SKM-1 treated with dmso at 0.1 percent for 144 hours (cell line): ENCODE measurements at regions not wholly inside any gene's neighbourhood (a gene's known extent, or its start where the extent isn't known, plus 50 kb on each side); places are given as distances from the start of the nearest gene placed in this dataset.
"Not testable (repeated sequence)": the region's sequence is repeated elsewhere in the genome, so short reads cannot be mapped to it uniquely, and the experiment has no call there.

ENCODE experiments used
- DNase-seq: peaks from one replicate; lab custom pipeline; 2025; ENCODE audit not compliant: unreplicated experiment; lab: John Stamatoyannopoulos, UW

DNA sequence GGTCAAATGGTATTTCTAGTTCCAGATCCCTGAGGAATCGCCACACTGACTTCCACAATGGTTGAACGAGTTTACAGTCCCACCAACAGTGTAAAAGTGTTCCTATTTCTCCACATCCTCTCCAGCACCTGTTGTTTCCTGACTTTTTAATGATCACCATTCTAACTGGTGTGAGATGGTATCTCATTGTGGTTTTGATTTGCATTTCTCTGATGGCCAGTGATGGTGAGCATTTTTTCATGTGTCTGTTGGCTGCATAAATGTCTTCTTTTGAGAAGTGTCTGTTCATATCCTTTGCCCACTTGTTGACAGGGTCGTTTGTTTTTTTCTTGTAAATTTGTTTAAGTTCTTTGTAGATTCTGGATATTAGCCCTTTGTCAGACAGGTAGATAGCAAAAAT is 269.9 kb upstream of the NREP start:
- DNase-seq = not testable (repeated sequence)

DNA sequence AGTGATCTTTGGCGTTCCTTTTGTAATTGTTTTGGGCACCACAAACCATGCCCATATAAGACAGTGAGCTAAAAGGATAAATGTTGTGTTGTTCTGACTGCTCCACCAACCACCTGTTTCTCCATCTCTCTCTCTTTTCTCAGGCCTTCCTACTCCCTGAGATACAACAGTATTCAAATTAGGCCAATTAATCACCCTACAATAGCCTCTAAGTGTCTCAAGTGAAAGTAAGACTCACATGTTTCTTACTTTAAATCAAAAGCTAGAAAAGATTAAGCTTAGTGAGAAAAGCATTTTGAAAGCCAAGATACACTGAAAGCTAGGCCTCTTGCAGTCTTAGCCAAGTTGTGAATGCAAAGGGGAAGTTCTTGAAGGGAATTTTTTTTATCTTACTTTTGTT is 268.8 kb upstream of the NREP start:
- DNase-seq = no peak

DNA sequence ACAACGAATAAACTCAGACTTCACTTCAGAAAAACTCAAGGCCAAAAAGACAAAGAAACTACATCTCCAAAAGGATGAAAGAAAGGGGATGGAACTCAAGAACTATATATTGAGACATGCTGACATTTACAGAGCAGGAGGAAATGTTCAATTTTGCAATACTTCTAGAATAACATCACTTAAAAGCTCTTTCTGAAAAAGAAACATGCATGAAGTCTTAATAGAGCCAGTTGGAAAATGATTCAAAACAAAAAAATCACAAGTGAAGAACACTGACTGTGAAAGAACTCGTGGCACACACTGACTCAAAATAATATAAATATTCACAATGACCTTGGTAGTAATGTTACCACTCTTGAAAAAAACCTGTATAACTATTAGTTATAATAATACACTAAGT is 267.8 kb upstream of the NREP start:
- DNase-seq = no peak

DNA sequence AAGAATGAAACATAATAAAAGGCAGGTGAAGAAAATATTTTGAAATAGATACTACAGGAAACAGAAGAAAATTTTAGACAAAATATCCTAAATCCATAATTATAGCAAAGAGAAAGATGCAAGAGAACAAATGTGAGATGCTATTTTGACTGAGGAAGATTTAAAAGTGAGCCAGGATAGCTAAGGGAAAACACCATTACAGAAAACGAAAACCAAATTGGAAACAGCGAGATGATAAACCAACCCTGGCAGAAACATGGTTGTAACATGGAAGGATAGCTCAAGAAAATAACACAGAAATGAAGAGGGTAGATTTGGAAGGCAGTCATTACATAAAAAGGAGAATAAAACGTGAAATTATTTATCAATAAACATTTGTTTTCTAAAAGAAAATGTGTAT is 267.2 kb upstream of the NREP start:
- DNase-seq = no peak

- no peak for DNase-seq
Observed at GRCh38 chr5:112023766-112024165, 266.8 kb upstream of the NREP start.

GRCh38 chr5:112018846-112019245 is 261.9 kb upstream of the NREP start:
- no peak for DNase-seq

DNA sequence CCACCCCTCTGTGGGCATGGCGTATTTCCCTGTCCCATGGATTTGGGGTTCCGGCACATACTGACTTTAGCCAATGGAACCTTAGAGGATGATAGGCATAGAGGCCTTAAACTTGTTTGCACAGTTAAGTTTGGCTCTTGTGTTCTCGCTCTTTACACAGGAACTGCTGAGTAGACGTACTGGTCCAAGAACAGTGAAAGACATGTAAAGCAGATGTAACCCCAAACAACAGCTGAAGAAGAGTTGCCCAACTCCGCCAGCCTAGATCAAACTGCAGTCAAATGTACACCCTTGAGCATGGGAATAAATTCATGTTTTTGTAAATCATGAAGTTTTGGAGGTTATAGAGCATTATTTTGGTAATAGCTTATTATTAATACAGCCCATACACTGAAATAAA is 260.0 kb upstream of the NREP start:
- no peak for DNase-seq

- DNase-seq = no peak
Observed at GRCh38 chr5:112014783-112015395, 257.9 kb upstream of the NREP start.

- DNase-seq = no peak
Observed at GRCh38 chr5:112013660-112014059, 256.7 kb upstream of the NREP start.

- DNase-seq = no peak
Observed at GRCh38 chr5:112012104-112012503, 255.1 kb upstream of the NREP start.

- DNase-seq = no peak
Observed at GRCh38 chr5:112010475-112010874, 253.5 kb upstream of the NREP start.

GRCh38 chr5:112006721-112007120 is 249.7 kb upstream of the NREP start:
- no peak for DNase-seq

DNA sequence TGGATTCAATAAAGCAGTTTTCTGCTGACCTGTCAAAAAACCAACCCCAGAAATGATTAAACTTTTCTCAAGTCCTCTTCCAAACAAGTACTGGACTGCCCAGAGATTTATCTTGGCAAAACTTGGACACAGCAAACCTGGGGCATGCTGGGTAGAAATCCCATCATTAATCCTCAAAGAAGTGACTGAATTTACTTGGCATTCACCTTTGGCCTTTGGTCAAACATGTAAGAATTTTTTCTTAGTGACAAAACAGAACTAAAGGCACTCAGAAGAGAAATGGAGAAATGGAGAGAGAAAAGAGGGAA is 248.6 kb upstream of the NREP start:
- DNase-seq = no peak

DNA sequence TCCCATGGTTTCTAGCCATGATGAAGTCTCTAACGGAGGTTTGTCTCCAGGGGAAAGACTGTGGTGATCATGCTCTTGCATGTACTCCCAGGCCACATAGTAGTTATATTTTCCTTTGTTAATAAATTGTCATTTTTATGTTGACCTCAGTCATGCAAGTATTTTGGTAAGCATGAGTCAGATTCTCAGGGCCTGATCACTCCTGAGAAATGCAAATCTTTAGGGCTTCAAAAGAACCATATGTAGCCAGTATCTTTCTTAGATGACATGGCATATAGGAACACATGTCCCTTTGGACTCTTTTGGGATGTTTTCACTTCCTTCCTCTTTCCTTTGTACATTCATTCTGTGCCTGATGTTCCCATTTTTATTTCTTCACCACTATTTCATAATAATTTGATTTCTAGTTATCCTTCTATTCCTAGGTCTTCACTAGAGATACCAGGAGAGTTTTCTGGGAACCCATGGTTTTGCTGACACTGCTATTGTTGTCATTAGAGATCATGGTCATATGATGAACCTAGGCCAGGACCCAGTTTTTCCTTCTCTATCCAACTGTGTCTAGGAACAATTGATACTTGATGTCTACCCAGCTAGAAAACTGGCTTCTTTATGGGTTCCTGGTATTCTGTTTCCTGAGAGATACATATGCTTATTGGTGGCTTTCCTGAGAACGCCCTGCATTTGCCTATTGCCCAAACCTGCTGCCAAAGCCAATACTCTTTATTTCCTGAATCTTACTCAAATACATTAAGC is 248.1 kb upstream of the NREP start:
- DNase-seq = no peak

- no peak for DNase-seq
Observed at GRCh38 chr5:112002376-112002775, 245.4 kb upstream of the NREP start.

DNA sequence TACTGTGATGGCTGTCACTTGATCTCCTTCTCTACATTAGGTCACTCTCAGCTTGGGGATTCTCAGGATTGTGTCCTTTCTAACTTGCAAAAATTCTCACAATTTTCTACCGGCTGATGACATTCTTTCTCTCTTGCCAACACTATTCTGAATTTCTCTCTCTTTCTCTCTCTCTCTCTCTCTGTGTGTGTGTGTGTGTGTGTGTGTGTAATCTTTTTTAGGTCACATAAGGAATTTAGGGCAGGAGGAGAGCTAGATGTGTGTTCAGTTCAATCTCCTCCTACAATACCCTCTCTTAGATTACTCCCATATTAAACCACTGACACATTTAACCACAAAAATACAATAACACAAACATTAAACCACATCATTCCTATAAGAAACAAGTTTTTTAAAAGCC is 242.3 kb upstream of the NREP start:
- no peak for DNase-seq

- DNase-seq = no peak
Observed at GRCh38 chr5:111998871-111999270, 241.9 kb upstream of the NREP start.

DNA sequence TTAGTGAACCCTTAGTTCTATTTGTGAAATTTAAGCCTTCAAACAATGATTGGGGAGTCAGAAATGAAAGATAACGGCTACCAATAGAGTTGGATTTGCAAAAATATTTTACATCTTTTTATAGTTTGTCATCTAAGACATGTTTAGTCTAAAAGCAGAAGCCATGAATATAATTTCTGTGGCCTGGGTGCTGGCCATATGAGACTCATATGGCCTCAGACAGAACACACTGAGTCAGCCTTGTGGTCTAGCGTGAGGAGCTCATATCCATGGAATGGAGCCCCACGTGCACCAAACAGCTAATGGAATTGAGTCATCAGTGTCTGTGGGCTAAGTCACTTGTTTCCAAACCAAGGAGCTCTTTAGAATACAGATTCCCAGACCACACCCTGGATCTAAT is 240.7 kb upstream of the NREP start:
- DNase-seq = no peak

GRCh38 chr5:111997308-111997707 is 240.3 kb upstream of the NREP start:
- no peak for DNase-seq

- DNase-seq = no peak
Observed at GRCh38 chr5:111996574-111996973, 239.6 kb upstream of the NREP start.

DNA sequence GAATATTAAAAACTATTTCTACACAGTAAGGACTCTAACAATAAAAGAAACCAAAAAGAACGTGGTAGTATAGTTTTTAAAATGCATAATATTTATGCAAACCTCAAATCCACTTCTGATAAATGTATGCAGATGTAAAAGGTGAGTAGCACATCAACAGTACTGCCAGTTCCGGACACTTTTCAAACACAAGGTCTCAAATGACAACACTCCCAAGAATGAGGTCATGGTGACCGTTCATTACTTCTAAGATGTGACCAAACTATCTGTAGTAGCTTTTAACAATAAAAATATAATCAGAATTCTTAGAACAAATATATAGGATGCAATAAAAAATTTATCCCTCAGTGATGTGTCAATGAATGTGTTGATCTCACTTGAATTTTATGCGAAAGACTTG is 238.7 kb upstream of the NREP start:
- DNase-seq = no peak

DNA sequence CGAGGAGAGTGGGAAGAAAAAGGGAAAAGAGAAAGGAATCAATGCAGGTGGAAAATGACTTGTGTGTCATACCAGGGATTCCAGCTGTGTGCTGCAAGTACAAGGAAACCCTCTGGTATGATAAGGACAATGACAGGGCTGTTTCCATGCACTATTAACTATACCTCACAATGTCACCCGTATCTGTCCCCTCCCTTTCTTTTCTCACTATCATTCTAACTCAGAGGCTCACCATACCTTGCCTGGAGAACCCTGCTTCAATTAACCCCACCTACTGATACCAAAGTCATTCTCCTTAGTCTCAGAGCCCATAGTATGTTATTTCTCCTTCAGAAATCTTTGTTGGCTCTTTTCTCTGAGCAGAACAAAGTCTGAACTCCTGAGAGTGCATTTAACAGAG is 236.2 kb upstream of the NREP start:
- no peak for DNase-seq

- no peak for DNase-seq
Observed at GRCh38 chr5:111984044-111984443, 227.1 kb upstream of the NREP start.
